SK-MEL-5 (cell line): ENCODE measurements at regions not wholly inside any gene's neighbourhood (a gene's known extent, or its start where the extent isn't known, plus 50 kb on each side); places are given as distances from the start of the nearest gene placed in this dataset.
A peak's percentile ranks its signal among the peaks of the same experiment; 100 is the strongest.
"Not testable (repeated sequence)": the region's sequence is repeated elsewhere in the genome, so short reads cannot be mapped to it uniquely, and the experiment has no call there.

ENCODE experiments used
- DNase-seq: peaks from one replicate; pipeline ENCODE4 v3.0.0-alpha.2; 2016; ENCODE audit warnings: low read depth, low spot score
- in situ Hi-C: cut with HindIII; loops from 2 replicates; pipeline ENCODE4 v1.10.0; 2016; ENCODE audit warnings: low sequenced_read_pairs, high pct_unique_total_duplicates, low pct_unique_long_range_greater_than_20kb

GRCh38 chr6:140731741-140732140 lies 1357.3 kb upstream of the CITED2 start:
- no peak for DNase-seq
- in situ Hi-C loops: no loop called here

- in situ Hi-C loops: no loop called here
- DNase-seq: no peak
Measured at GRCh38 chr6:140729521-140729920, 1355.1 kb upstream of the CITED2 start.

GRCh38 chr6:140718021-140718420 lies 1343.6 kb upstream of the CITED2 start:
- no peak for DNase-seq
- in situ Hi-C loops: no loop called here

DNA sequence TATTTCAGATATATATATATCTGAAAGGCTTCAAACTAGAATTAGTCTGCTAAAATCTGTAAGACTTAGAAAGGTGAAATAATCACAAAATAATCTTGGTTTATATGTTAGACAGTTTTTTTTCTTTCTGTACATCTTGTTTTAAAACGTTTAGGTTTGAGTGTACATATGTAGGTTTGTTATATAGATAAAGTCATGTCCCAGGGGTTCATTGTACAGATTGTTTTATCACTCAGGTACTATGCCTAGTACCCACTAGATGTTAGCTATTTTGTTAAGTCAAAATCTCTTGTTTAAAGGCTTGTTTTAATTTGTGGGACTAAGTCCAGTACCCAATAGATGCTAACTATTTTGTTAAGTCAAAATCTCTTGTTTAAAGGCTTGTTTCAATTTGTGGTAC lies 1339.0 kb upstream of the CITED2 start:
- no peak for DNase-seq
- in situ Hi-C loops: no loop called here

DNA sequence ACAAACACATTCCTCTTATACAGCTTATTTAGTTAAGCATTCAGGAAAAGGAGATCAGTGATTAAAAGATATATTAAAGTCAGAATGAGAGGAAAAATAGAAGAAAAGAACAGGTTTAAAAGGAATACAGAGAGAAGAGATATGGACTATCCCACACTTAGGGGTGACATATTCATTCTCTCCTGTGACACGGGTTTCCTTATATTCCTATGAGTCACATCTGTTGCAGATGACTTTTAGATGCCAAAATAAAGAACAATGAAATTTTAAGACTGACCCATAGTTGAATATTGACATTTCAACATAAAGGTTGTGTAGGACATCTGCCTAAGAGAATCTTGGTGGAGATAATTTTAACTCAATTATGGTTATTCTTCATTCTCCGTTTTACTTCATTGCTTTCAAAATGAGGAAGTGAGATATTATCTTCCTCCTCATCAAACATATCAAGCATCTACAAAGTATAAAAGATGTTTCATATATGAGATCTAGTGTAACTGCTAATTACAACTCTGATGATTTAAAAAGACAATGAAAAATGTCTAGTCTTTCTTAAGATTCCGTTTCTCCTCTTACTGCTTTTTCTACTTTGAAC lies 1336.7 kb upstream of the CITED2 start:
- in situ Hi-C loops: no loop called here

GRCh38 chr6:140708441-140708840 lies 1334.0 kb upstream of the CITED2 start:
- in situ Hi-C loops: no loop called here

More for the DNA sequence above, 1336.7 kb upstream of the CITED2 start:
- peak; percentile 26 for DNase-seq

GRCh38 chr6:140704008-140704407 lies 1329.6 kb upstream of the CITED2 start:
- in situ Hi-C loops: not testable (repeated sequence)

More at GRCh38 chr6:140708441-140708840, 1334.0 kb upstream of the CITED2 start:
- DNase-seq: peak; percentile 0

GRCh38 chr6:140697585-140697984 lies 1323.1 kb upstream of the CITED2 start:
- in situ Hi-C loops: no loop called here
- DNase-seq: no peak

More at GRCh38 chr6:140704008-140704407, 1329.6 kb upstream of the CITED2 start:
- not testable (repeated sequence) for DNase-seq

- DNase-seq: no peak
- in situ Hi-C loops: no loop called here
Measured at GRCh38 chr6:140684776-140685550, 1310.5 kb upstream of the CITED2 start.

- in situ Hi-C loops: no loop called here
- DNase-seq: no peak
Measured at GRCh38 chr6:140677781-140678528, 1303.5 kb upstream of the CITED2 start.

- DNase-seq: peak; percentile 32
- in situ Hi-C loops: no loop called here
Measured at GRCh38 chr6:140671926-140672325, 1297.5 kb upstream of the CITED2 start.

GRCh38 chr6:140670021-140670420 lies 1295.6 kb upstream of the CITED2 start:
- DNase-seq: no peak
- in situ Hi-C loops: no loop called here

DNA sequence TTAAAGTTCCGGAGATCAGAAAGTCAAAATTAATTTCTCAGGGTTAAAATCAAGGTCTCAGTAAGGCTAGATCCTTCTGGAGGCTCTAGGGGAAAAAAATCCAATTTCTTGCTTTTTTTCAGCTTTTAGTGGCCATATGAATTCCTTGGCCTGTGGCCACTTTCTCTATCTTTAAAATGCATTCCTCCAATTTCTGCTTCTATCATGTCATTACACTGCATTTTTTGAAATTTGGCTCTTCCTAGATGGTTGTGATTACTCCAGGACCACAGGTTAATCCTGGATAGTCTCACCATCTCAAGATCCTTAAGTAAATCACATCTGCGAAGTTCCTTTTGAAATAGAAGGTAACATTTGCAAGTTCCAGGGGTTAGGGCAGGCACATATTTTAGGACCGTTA lies 1294.9 kb upstream of the CITED2 start:
- in situ Hi-C loops: no loop called here

GRCh38 chr6:140663772-140664171 lies 1289.3 kb upstream of the CITED2 start:
- in situ Hi-C loops: no loop called here
- no peak for DNase-seq

More for the DNA sequence above, 1294.9 kb upstream of the CITED2 start:
- DNase-seq: no peak

DNA sequence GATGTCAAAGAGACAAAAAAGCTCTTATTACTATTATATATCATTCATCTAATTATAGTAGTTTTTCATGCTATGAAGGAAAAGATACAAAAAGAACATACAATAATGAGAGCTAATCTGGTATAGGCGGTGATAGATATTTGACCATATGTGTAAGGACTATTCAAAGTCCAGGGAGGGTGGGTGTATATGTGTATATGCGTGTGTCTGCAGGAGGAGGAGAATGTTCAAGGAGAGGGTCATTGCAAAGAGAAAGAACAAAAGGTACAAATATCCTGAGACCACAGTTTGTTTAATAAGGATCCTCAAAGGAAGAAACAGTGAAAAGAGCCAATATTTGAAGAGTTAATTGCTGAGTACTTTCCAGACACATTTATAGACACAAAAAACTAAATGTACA lies 1288.6 kb upstream of the CITED2 start:
- in situ Hi-C loops: no loop called here
- no peak for DNase-seq

DNA sequence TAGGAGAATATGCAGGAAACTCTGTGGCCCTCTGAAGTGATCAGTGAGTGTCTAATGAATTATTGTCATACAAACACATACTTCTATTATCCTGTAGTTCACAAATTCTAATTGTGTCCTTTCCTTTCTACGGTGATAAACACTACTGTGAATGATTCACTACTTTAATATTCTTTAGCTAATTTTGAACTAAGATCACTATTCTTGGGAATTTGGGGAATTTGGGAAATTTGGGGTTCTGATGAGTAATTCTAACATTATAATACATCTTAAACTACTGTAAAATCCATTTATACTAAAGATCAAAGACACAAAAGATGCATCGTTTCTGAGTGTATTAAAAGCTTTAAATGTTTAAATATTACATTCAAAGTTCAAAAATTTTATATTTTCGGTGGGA lies 1287.2 kb upstream of the CITED2 start:
- in situ Hi-C loops: no loop called here
- no peak for DNase-seq

- no peak for DNase-seq
- in situ Hi-C loops: no loop called here
Measured at GRCh38 chr6:140660295-140660694, 1285.8 kb upstream of the CITED2 start.

DNA sequence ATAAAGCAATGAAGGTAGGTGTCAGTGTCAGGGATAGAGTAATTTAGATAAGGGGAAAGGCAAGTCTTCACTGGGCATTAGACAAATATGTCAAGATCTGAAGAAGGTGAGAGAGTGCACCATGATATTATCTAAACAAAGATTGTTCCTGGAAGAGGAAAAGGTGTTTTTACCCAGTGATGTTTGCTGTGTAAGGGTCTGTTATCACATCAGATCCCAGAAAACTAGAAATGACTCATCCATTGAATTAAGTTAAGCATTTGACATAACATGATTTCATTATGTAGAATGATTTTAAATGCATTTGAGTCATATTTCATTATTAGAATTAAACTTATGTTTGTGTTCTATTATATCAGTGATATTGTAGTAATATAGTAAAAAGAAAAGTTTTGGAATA lies 1279.5 kb upstream of the CITED2 start:
- DNase-seq: no peak
- in situ Hi-C loops: no loop called here
